ENCODE measurements at regions not wholly inside any gene's neighbourhood (a gene's known extent, or its start where the extent isn't known, plus 50 kb on each side); places are given as distances from the start of the nearest gene placed in this dataset.

- TF ChIP-seq CTCF (IDR thresholded peaks at IDR 0.05), result no peak
- no peak for TF ChIP-seq POLR2AphosphoS5 (IDR thresholded peaks at IDR 0.05)
- TF ChIP-seq POLR2A (IDR thresholded peaks at IDR 0.05), result no peak
- no peak for TF ChIP-seq EP300 (IDR thresholded peaks at IDR 0.05)
These were observed 195.2 kb upstream of the SLC7A11 start for GRCh38 chr4:138437263-138437851.
